Transverse colon (tissue), 4 donors: ENCODE measurements at regions not wholly inside any gene's neighbourhood (a gene's known extent, or its start where the extent isn't known, plus 50 kb on each side); places are given as distances from the start of the nearest gene placed in this dataset.

Experiments used
- EP300 ChIP-seq: sonication (generic); formaldehyde crosslinking; IDR thresholded peaks from one replicate; pipeline ENCODE4 v1.6.1; 2017; ENCODE audit warnings: antibody characterized with exemption, low read depth
- POLR2A ChIP-seq: fragments of 450-650 bp; IDR thresholded peaks from one replicate; pipeline ENCODE4 v1.6.1; 2016; ENCODE audit warnings: antibody characterized with exemption, mild to moderate bottlenecking, moderate library complexity
- POLR2AphosphoS5 ChIP-seq, 3 donors: sonication (generic); formaldehyde crosslinking; IDR thresholded peaks; one replicate each; pipeline ENCODE4 v1.6.1; 2016; ENCODE audit warnings: antibody characterized with exemption in 3 of 3
- TF ChIP-seq, protein P1 (sequence below), 5 experiments: fragments of 200-600 bp in 3 of 5; fragments of 450-650 bp in 2 of 5; sonication (generic) in 3 of 5; IDR thresholded peaks; 1 replicate in 2 of 5; 2 replicates in 3 of 5; pipeline ENCODE4 v1.5.1; 2016 to 2017; ENCODE audit warnings: antibody characterized with exemption in 5 of 5, inconsistent platforms in 3 of 5, mild to moderate bottlenecking in 2 of 5, moderate library complexity in 1 of 5

DNA sequence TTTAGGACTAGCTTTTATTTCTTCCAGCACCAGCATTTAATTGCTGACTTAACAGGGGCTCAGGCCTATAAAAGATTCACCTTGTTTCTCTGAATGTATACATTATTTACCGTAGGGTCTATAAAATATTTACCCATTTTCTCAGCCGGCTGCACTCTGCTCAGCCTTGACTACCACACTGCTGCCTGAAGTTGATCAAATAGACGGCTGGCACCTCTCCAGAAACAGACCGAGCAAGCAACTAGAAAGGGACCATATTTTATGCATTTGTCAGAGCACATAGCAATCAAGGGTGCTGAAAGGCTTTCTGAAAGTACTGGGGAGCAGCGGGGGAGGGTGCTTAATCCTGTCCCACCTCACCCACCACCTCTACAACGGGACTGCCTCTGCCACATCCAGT, 64.7 kb upstream of the FGGY start:
- TF ChIP-seq, protein P1, sequence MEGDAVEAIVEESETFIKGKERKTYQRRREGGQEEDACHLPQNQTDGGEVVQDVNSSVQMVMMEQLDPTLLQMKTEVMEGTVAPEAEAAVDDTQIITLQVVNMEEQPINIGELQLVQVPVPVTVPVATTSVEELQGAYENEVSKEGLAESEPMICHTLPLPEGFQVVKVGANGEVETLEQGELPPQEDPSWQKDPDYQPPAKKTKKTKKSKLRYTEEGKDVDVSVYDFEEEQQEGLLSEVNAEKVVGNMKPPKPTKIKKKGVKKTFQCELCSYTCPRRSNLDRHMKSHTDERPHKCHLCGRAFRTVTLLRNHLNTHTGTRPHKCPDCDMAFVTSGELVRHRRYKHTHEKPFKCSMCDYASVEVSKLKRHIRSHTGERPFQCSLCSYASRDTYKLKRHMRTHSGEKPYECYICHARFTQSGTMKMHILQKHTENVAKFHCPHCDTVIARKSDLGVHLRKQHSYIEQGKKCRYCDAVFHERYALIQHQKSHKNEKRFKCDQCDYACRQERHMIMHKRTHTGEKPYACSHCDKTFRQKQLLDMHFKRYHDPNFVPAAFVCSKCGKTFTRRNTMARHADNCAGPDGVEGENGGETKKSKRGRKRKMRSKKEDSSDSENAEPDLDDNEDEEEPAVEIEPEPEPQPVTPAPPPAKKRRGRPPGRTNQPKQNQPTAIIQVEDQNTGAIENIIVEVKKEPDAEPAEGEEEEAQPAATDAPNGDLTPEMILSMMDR (IDR thresholded peaks at IDR 0.05) = no peak
- TF ChIP-seq POLR2A (no peak), POLR2AphosphoS5 (IDR thresholded peaks at IDR 0.05) (no peak), EP300 (no peak)
